WTC11 (cell line): ENCODE measurements at regions not wholly inside any gene's neighbourhood (a gene's known extent, or its start where the extent isn't known, plus 50 kb on each side); places are given as distances from the start of the nearest gene placed in this dataset.

Experiments used
- ATAC-seq: fragments of 200-7000 bp; cut with Tn5 transposase; 2 replicates; pipeline ENCODE4 v1.10.0; 2021; ENCODE audit warnings: mild to moderate bottlenecking, moderate library complexity
- CTCF ChIA-PET: fragments of 300-600 bp; sonication (Branson Sonifier 250); formaldehyde crosslinking; loops from one replicate; lab custom pipeline; 2021; ENCODE audit warnings: antibody characterized with exemption; lab: Charles Lee
- POLR2A ChIA-PET: fragments of 350-600 bp; sonication (Branson Sonifier 250); formaldehyde crosslinking; loops from one replicate; lab custom pipeline; 2021; ENCODE audit warnings: antibody characterized with exemption; lab: Charles Lee
- DNase-seq: peaks from one replicate; pipeline ENCODE4 v3.0.0; 2021; ENCODE audit warnings: low spot score
- H3K27ac Mint-ChIP-seq: 2 replicates; pipeline ENCODE4 v1.8.0; 2021; ENCODE audit warnings: mixed read lengths
- H3K27me3 Mint-ChIP-seq: 2 replicates; pipeline ENCODE4 v1.8.0; 2021; ENCODE audit warnings: low read depth, mild to moderate bottlenecking, moderate library complexity, mixed read lengths
- H3K36me3 Mint-ChIP-seq: 2 replicates; pipeline ENCODE4 v1.8.0; 2021; ENCODE audit warnings: mixed read lengths
- H3K4me1 Mint-ChIP-seq: 2 replicates; pipeline ENCODE4 v1.8.0; 2022; ENCODE audit warnings: mixed read lengths
- H3K4me3 Mint-ChIP-seq: 2 replicates; pipeline ENCODE4 v1.8.0; 2021; ENCODE audit warnings: mild to moderate bottlenecking, moderate library complexity, mixed read lengths
- H3K9me3 Mint-ChIP-seq: 2 replicates; pipeline ENCODE4 v1.8.0; 2021; ENCODE audit warnings: mixed read lengths
- AFF4 ChIP-seq: sonication (generic); formaldehyde crosslinking; IDR thresholded peaks from 2 replicates; pipeline ENCODE4 v1.8.1; 2023; ENCODE audit warnings: mild to moderate bottlenecking, missing genetic modification reagents, borderline replicate concordance
- ATF2 ChIP-seq: sonication (generic); formaldehyde crosslinking; IDR thresholded peaks from 2 replicates; pipeline ENCODE4 v1.8.1; 2022; ENCODE audit warnings: low read depth, missing genetic modification reagents, borderline replicate concordance
- CBFB ChIP-seq: sonication (generic); formaldehyde crosslinking; IDR thresholded peaks from 2 replicates; pipeline ENCODE4 v1.8.1; 2022; ENCODE audit warnings: mild to moderate bottlenecking, low read depth, missing genetic modification reagents
- E2F5 ChIP-seq: sonication (generic); formaldehyde crosslinking; IDR thresholded peaks from 2 replicates; pipeline ENCODE4 v1.8.1; 2022; ENCODE audit warnings: mild to moderate bottlenecking, moderate library complexity, missing genetic modification reagents
- GTF2I ChIP-seq: fragments of 250-450 bp; sonication (Bioruptor Pico); conservative IDR thresholded peaks from 2 replicates; pipeline ENCODE4 v1.4.0; 2021; ENCODE audit warnings: mild to moderate bottlenecking
- MXD4 ChIP-seq: fragments of 250-450 bp; sonication (Bioruptor Pico); IDR thresholded peaks from 2 replicates; pipeline ENCODE4 v1.8.0; 2021; ENCODE audit warnings: mild to moderate bottlenecking, moderate library complexity, borderline replicate concordance
- MYBL2 ChIP-seq: sonication (generic); formaldehyde crosslinking; IDR thresholded peaks from 2 replicates; pipeline ENCODE4 v1.8.1; 2023; ENCODE audit warnings: mild to moderate bottlenecking, moderate library complexity, missing genetic modification reagents
- NR3C1 ChIP-seq: sonication (generic); formaldehyde crosslinking; conservative IDR thresholded peaks from 2 replicates; pipeline ENCODE4 v1.8.1; 2023; ENCODE audit warnings: low read depth, mild to moderate bottlenecking, missing genetic modification reagents
- PREB ChIP-seq: sonication (generic); formaldehyde crosslinking; IDR thresholded peaks from 2 replicates; pipeline ENCODE4 v1.8.1; 2022; ENCODE audit warnings: mild to moderate bottlenecking, missing genetic modification reagents, moderate library complexity, borderline replicate concordance
- SMAD3 ChIP-seq: sonication (generic); formaldehyde crosslinking; IDR thresholded peaks from 2 replicates; pipeline ENCODE4 v1.8.0; 2022; ENCODE audit warnings: missing genetic modification reagents, mild to moderate bottlenecking, borderline replicate concordance
- STAT6 ChIP-seq: sonication (generic); formaldehyde crosslinking; conservative IDR thresholded peaks from 2 replicates; pipeline ENCODE4 v1.8.1; 2023; ENCODE audit warnings: mild to moderate bottlenecking, low read depth, missing genetic modification reagents, moderate library complexity
- TP53 ChIP-seq: sonication (generic); formaldehyde crosslinking; IDR thresholded peaks from 2 replicates; pipeline ENCODE4 v1.8.1; 2023; ENCODE audit warnings: mild to moderate bottlenecking, missing genetic modification reagents
- ZNF416 ChIP-seq: fragments of 250-450 bp; sonication (Bioruptor Pico); IDR thresholded peaks from 2 replicates; pipeline ENCODE4 v1.9.0; 2021; ENCODE audit warnings: mild to moderate bottlenecking, inconsistent platforms
- ZNF671 ChIP-seq: fragments of 250-450 bp; sonication (Bioruptor Pico); IDR thresholded peaks from 2 replicates; pipeline ENCODE4 v1.8.0; 2021; ENCODE audit warnings: mild to moderate bottlenecking
- ZSCAN18 ChIP-seq: fragments of 250-450 bp; sonication (Bioruptor Pico); IDR thresholded peaks from 2 replicates; pipeline ENCODE4 v2.1.2; 2022; ENCODE audit warnings: mild to moderate bottlenecking, moderate library complexity

- TF ChIP-seq AFF4 (CRISPR knock-in tag) (no peak), MXD4 (CRISPR knock-in tag) (no peak), STAT6 (CRISPR knock-in tag) (no peak), ZNF416 (CRISPR knock-in tag) (no peak), MYBL2 (no peak), ATF2 (no peak), CBFB (CRISPR knock-in tag) (no peak), ZSCAN18 (CRISPR knock-in tag) (no peak), ZNF671 (CRISPR knock-in tag) (no peak), GTF2I (no peak), PREB (CRISPR knock-in tag) (no peak)
These were observed 70.1 kb upstream of the MEF2C start (continued) for GRCh38 chr5:88952996-88953643.

GRCh38 chr5:88952344-88952743, 69.4 kb upstream of the MEF2C start:
- CTCF ChIA-PET, result no interaction called here
- Mint-ChIP-seq H3K4me3 (no peak overlapping the region), H3K9me3 (no peaks in the 10 kb centered on the region), H3K4me1 (peaks cover 56% of the 10 kb centered on the region), H3K27ac (no peak overlapping the region), H3K36me3 (no peaks in the 10 kb centered on the region), H3K27me3 (no peaks in the 10 kb centered on the region)
- POLR2A ChIA-PET, result no interaction called here
- no peak for DNase-seq
- no peak for ATAC-seq
- TF ChIP-seq SMAD3 (CRISPR knock-in tag) (no peak), AFF4 (CRISPR knock-in tag) (no peak), NR3C1 (CRISPR knock-in tag) (no peak), E2F5 (CRISPR knock-in tag) (no peak), TP53 (CRISPR knock-in tag) (no peak)
